ENCODE measurements at regions not wholly inside any gene's neighbourhood (a gene's known extent, or its start where the extent isn't known, plus 50 kb on each side); places are given as distances from the start of the nearest gene placed in this dataset.

- DNase-seq (ENCODE audit: low read depth in 1 of 2, low spot score in 2 of 2) = peak in 1 of 2 experiments; percentile 45
- H3K4me2 ChIP-seq (ENCODE audit: insufficient read depth in 1 of 2, low read depth in 2 of 2, low read length in 2 of 2) = no peak overlapping the region
- no peak overlapping the region for H2AK5ac ChIP-seq (ENCODE audit: low read depth, low read length)
- CTCF ChIA-PET (ENCODE audit: partially characterized antibody) = interaction anchor here (1.1 to 1.4 kb wide), 2 partner anchors 12 to 36 kb away, joined by 3 to 4 read pairs; no protein-coding TSS in a partner anchor
- no peak overlapping the region for H3K9ac ChIP-seq (replicated peaks in 1 of 4; ENCODE audit: extremely low read depth in 1 of 4, low read depth in 3 of 4, low read length in 3 of 4)
- no peak overlapping the region for H4K5ac ChIP-seq (ENCODE audit: insufficient read length, low read depth, low read length)
- no peak overlapping the region for H3K4ac ChIP-seq (replicated peaks; ENCODE audit: insufficient read length, low read depth, low read length)
- H3K79me1 ChIP-seq (ENCODE audit: low read depth, low read length) = no peaks in the 10 kb centered on the region
- H3K23ac ChIP-seq (ENCODE audit: insufficient read length) = no peak overlapping the region
- H4K20me1 ChIP-seq (replicated peaks in 1 of 2; ENCODE audit: control insufficient read depth in 1 of 2, insufficient read depth in 2 of 2, low read length in 2 of 2) = no peaks in the 10 kb centered on the region
- H2BK15ac ChIP-seq (ENCODE audit: low read length) = no peak overlapping the region
- peak overlapping the region; percentile 45; the same call in 1 of the 2 replicates for H4K8ac ChIP-seq (ENCODE audit: extremely low read depth, insufficient read depth, low read length)
- H3K56ac ChIP-seq (replicated peaks; ENCODE audit: insufficient read length, low read depth, low read length) = no peak overlapping the region
- POLR2A ChIA-PET (ENCODE audit: partially characterized antibody) = no interaction called here
- no peak overlapping the region for H3K4me3 ChIP-seq (ENCODE audit: extremely low read depth in 1 of 4, insufficient read depth in 2 of 4, low read depth in 3 of 4, low read length in 4 of 4)
- H3K4me1 ChIP-seq (replicated peaks in 1 of 4; ENCODE audit: control insufficient read depth in 3 of 4, insufficient read depth in 4 of 4, low read length in 3 of 4) = peaks cover 0 to 3% (median 0%) of the 10 kb centered on the region in 4 experiments; a peak in 1 of 7 replicates
- H3K9me3 ChIP-seq (ENCODE audit: insufficient read depth in 2 of 2, low read depth in 1 of 2, low read length in 1 of 2) = no peaks in the 10 kb centered on the region
- no peak overlapping the region for H4K91ac ChIP-seq (replicated peaks; ENCODE audit: insufficient read length, low read length)
- no peaks in the 10 kb centered on the region for H3K27me3 ChIP-seq (replicated peaks in 1 of 4; ENCODE audit: control insufficient read depth in 3 of 4, extremely low read depth in 1 of 4, insufficient read depth in 3 of 4, low read length in 3 of 4)
- no peaks in the 10 kb centered on the region for H3K23me2 ChIP-seq (ENCODE audit: low read depth, low read length)
- no peaks in the 10 kb centered on the region for H3K79me2 ChIP-seq (ENCODE audit: control insufficient read depth in 1 of 2, insufficient read depth in 2 of 2, low read length in 2 of 2)
- no peak overlapping the region for H3K18ac ChIP-seq (ENCODE audit: extremely low read depth, low read length)
- no peak overlapping the region for H2BK12ac ChIP-seq (ENCODE audit: low read depth, low read length)
- no peak overlapping the region for H2BK20ac ChIP-seq (ENCODE audit: low read length)
- no peak overlapping the region for H2BK120ac ChIP-seq (replicated peaks; ENCODE audit: low read depth, low read length)
- no peak for FAIRE-seq
- WGBS, 2 experiments (ENCODE audit: extremely low coverage in 1 of 2, insufficient coverage in 1 of 2, insufficient read length in 1 of 2, insufficient replicate concordance in 2 of 2, low coverage in 1 of 2, low lambda C conversion rate in 2 of 2, missing lambda C conversion rate in 1 of 2) = 95% methylated on average over 13 of the region's 13 CpGs; no CpG with 5 or more reads in 1 of the 2 experiments
- H3K14ac ChIP-seq (ENCODE audit: insufficient read length) = no peak overlapping the region
- no peaks in the 10 kb centered on the region for H3K36me3 ChIP-seq (ENCODE audit: control insufficient read depth in 2 of 4, insufficient read depth in 4 of 4, low read length in 3 of 4)
- H3K27ac ChIP-seq (ENCODE audit: low read depth, low read length) = no peak overlapping the region
- H2BK5ac ChIP-seq (ENCODE audit: low read depth, low read length) = no peak overlapping the region
- no peak overlapping the region for H2AFZ ChIP-seq (ENCODE audit: low read length)
These were observed 120.1 kb downstream of the CYP26B1 start for GRCh38 chr2:72027426-72028161.
